K562 (cell line): ENCODE measurements at regions not wholly inside any gene's neighbourhood (a gene's known extent, or its start where the extent isn't known, plus 50 kb on each side); places are given as distances from the start of the nearest gene placed in this dataset.

ENCODE experiments used
- ATAC-seq: fragments of 200-7000 bp; cut with Tn5 transposase; 3 replicates; pipeline ENCODE4 v1.9.1; 2020; ENCODE audit warnings: moderate library complexity
- BruUV-seq: library from RNA; stranded (reverse); fragments of 400-500 nt; replicated peaks from 2 replicates; lab custom pipeline; 2021; lab: Mats Ljungman, UMichigan
- CTCF ChIA-PET: fragments of 300-600 bp; formaldehyde crosslinking; extraction: SDS; loops from one replicate; lab custom pipeline; 2021; ENCODE audit warnings: low intra/inter-chr PET ratio; lab: Yijun Ruan, JAX
- POLR2A ChIA-PET: fragments of 300-600, 350-650 bp; sonication (Branson Sonifier 250); formaldehyde crosslinking; extraction: SDS; loops from one replicate; lab custom pipeline; 2021; ENCODE audit warnings: antibody characterized with exemption, inconsistent platforms; lab: Yijun Ruan, JAX
- DNase-seq, 4 experiments: peaks; one replicate each; pipeline versions ENCODE4 v3.0.0 to v3.0.0-alpha.2; 2011 to 2018; ENCODE audit warnings: low spot score in 3 of 4, mixed read lengths in 3 of 4; ENCODE audit errors: extremely low read depth in 1 of 4
- FAIRE-seq: peaks from 2 replicates; lab custom pipeline; 2011; peaks lifted over from hg19 to GRCh38; lab: Jason Lieb, UNC
- H2AFZ ChIP-seq: 2 replicates; pipeline ENCODE4 v1.6.0; 2011; ENCODE audit warnings: low read depth, low read length, control low read depth, inconsistent platforms
- H3K27ac ChIP-seq: fragments of 200-600 bp; 3 replicates; pipeline ENCODE4 v1.8.0; 2011; ENCODE audit warnings: low read depth, mild to moderate bottlenecking, control low read depth, inconsistent platforms, low read length, moderate library complexity, mixed read lengths; ENCODE audit errors: extremely low read depth
- H3K27me3 ChIP-seq, 2 experiments: fragments of 300-600 bp in 1 of 2; 2 replicates in 1 of 2; 3 replicates in 1 of 2; pipeline versions ENCODE4 v1.6.0 to v1.8.0; 2011; ENCODE audit warnings: inconsistent platforms in 2 of 2, low read length in 2 of 2, mild to moderate bottlenecking in 1 of 2, mixed read lengths in 1 of 2, moderate library complexity in 1 of 2; ENCODE audit not compliant: control insufficient read depth in 2 of 2, insufficient read depth in 2 of 2
- H3K36me3 ChIP-seq: fragments of 300-600 bp; 3 replicates; pipeline ENCODE4 v1.8.0; 2011; ENCODE audit warnings: mild to moderate bottlenecking, low read length, inconsistent platforms; ENCODE audit not compliant: control insufficient read depth, insufficient read depth
- H3K4me1 ChIP-seq, 2 experiments: fragments of 200-600 bp in 1 of 2; replicated peaks in 1 of 2; 2 replicates in 1 of 2; 3 replicates in 1 of 2; pipeline versions ENCODE4 v1.5.1 to v1.8.0; 2011; ENCODE audit warnings: inconsistent platforms in 2 of 2, low read length in 2 of 2, mild to moderate bottlenecking in 1 of 2, mixed read lengths in 1 of 2, moderate library complexity in 1 of 2; ENCODE audit not compliant: control insufficient read depth in 2 of 2, insufficient read depth in 2 of 2
- H3K4me2 ChIP-seq: 2 replicates; pipeline ENCODE4 v1.6.1; 2011; ENCODE audit warnings: low read length, control low read depth, inconsistent platforms, mixed read lengths; ENCODE audit not compliant: insufficient read depth
- H3K4me3 ChIP-seq: fragments of 200-600 bp; sonication (generic), shearing (Covaris generic); 2 replicates; pipeline ENCODE4 v1.5.1; 2016; ENCODE audit warnings: control low read depth, inconsistent platforms
- H3K79me2 ChIP-seq: fragments of 200-600 bp; 3 replicates; pipeline ENCODE4 v1.8.0; 2011; ENCODE audit warnings: low read length, inconsistent platforms; ENCODE audit not compliant: control insufficient read depth, insufficient read depth
- H3K9ac ChIP-seq, 2 experiments: 2 replicates each; pipeline versions ENCODE4 v1.6.0 to v1.6.1; 2011; ENCODE audit warnings: low read depth in 2 of 2, low read length in 2 of 2, control low read depth in 1 of 2, inconsistent platforms in 1 of 2, mild to moderate bottlenecking in 1 of 2, mixed read lengths in 1 of 2; ENCODE audit not compliant: insufficient read depth in 1 of 2
- H3K9me1 ChIP-seq: one replicate; pipeline ENCODE4 v1.6.0; 2011; ENCODE audit warnings: inconsistent platforms, mild to moderate bottlenecking, low read length, moderate library complexity; ENCODE audit not compliant: control insufficient read depth, insufficient read depth
- H3K9me3 ChIP-seq: replicated peaks from 2 replicates; pipeline ENCODE4 v1.5.1; 2011; ENCODE audit warnings: low read depth, low read length, inconsistent platforms; ENCODE audit not compliant: control insufficient read depth, insufficient read depth
- H4K20me1 ChIP-seq: replicated peaks from 2 replicates; pipeline ENCODE4 v1.6.1; 2011; ENCODE audit warnings: low read length, inconsistent platforms, mixed read lengths; ENCODE audit not compliant: control insufficient read depth, insufficient read depth
- CBX8 ChIP-seq: fragments of 200-600 bp; sonication (generic); IDR thresholded peaks from 2 replicates; pipeline ENCODE4 v1.6.1; 2012; ENCODE audit warnings: borderline replicate concordance, mixed run types, low read depth, mild to moderate bottlenecking, moderate library complexity, mixed read lengths, low read length, control low read depth, inconsistent platforms; ENCODE audit not compliant: poor library complexity, severe bottlenecking; ENCODE audit errors: extremely low read depth
- IRF1 ChIP-seq: sonication (generic); formaldehyde crosslinking; IDR thresholded peaks from 2 replicates; pipeline ENCODE4 v1.8.0; 2022; ENCODE audit warnings: missing genetic modification reagents, mild to moderate bottlenecking, borderline replicate concordance
- MBD2 ChIP-seq: sonication (generic); IDR thresholded peaks from 2 replicates; pipeline ENCODE4 v1.6.1; 2016; ENCODE audit warnings: low read depth, borderline replicate concordance
- RB1 ChIP-seq: fragments of 450-650 bp; IDR thresholded peaks from 2 replicates; pipeline ENCODE4 v1.6.1; 2017; ENCODE audit warnings: low read depth, mild to moderate bottlenecking
- TAF15 ChIP-seq: fragments of 200-400 bp; formaldehyde crosslinking; IDR thresholded peaks from 2 replicates; pipeline ENCODE4 v1.6.1; 2017; ENCODE audit warnings: mild to moderate bottlenecking, low read depth, low read length, moderate library complexity
- XRCC3 ChIP-seq: fragments of 450-650 bp; IDR thresholded peaks from 2 replicates; pipeline ENCODE4 v1.6.1; 2017; ENCODE audit warnings: mild to moderate bottlenecking, moderate library complexity
- WGBS: fragments of 100-300 bp; shearing (Covaris generic); methylation state at CpG from one replicate; pipeline ENCODE4 v1.1.6; 2016; ENCODE audit warnings: low coverage, mixed read lengths; ENCODE audit not compliant: insufficient coverage; ENCODE audit errors: missing lambda C conversion rate; 5-methylcytosine and 5-hydroxymethylcytosine counted together
- in situ Hi-C: fragments of 300-500 bp; cut with MboI; formaldehyde crosslinking; loops from 4 replicates; pipeline ENCODE4 v1.15.0; 2018; ENCODE audit warnings: inconsistent platforms, mixed read lengths
- intact Hi-C: fragments of 100-400 bp; cut with micrococcal nuclease; formaldehyde crosslinking; loops from 2 replicates; pipeline ENCODE4 v1.14.2; 2022
- TF ChIP-seq, protein P1 (sequence below): sonication (generic); formaldehyde crosslinking; IDR thresholded peaks from 2 replicates; pipeline ENCODE4 v1.8.0; 2022; ENCODE audit warnings: mild to moderate bottlenecking, missing genetic modification reagents
- TF ChIP-seq, protein P2 (sequence below): fragments of 450-650 bp; IDR thresholded peaks from 2 replicates; pipeline ENCODE4 v1.6.1; 2016; ENCODE audit warnings: missing biosample characterization, missing genetic modification characterization

- TF ChIP-seq MBD2 = no peak
- TF ChIP-seq, all 486 proteins: peak for 0
- no peak overlapping the region for H3K27ac ChIP-seq
- H3K4me1 ChIP-seq = no peaks in the 10 kb centered on the region
- H3K9ac ChIP-seq = no peak overlapping the region
- H3K79me2 ChIP-seq = no peaks in the 10 kb centered on the region
- H3K4me3 ChIP-seq = no peak overlapping the region
- no peaks in the 10 kb centered on the region for H3K36me3 ChIP-seq
- in situ Hi-C loops = no loop called here
- DNase-seq = no peak
- no peak for ATAC-seq
- no TSS peak for BruUV-seq
- intact Hi-C loops = no loop called here
- no peaks in the 10 kb centered on the region for H4K20me1 ChIP-seq
- no peak overlapping the region for H3K4me2 ChIP-seq
- WGBS = 2% methylated on average over 5 of the region's 5 CpGs
- no peaks in the 10 kb centered on the region; a peak in 1 of 5 replicates for H3K27me3 ChIP-seq
- H3K9me1 ChIP-seq = no peaks in the 10 kb centered on the region
- ChIA-PET POLR2A (no interaction called here), CTCF (no interaction called here)
- no peak overlapping the region for H2AFZ ChIP-seq
- FAIRE-seq = no peak
- no peaks in the 10 kb centered on the region for H3K9me3 ChIP-seq
Observed at GRCh38 chr7:68472688-68473087, 1125.6 kb upstream of the AUTS2 start.

- Histone ChIP-seq H4K20me1 (no peaks in the 10 kb centered on the region), H3K4me3 (no peak overlapping the region), H3K9me1 (no peaks in the 10 kb centered on the region), H3K4me1 (no peaks in the 10 kb centered on the region), H3K9me3 (no peaks in the 10 kb centered on the region), H3K4me2 (no peak overlapping the region), H2AFZ (no peak overlapping the region), H3K27ac (no peak overlapping the region), H3K9ac (no peak overlapping the region)
- DNase-seq = no peak
- in situ Hi-C loops = no loop called here
- POLR2A ChIA-PET = interaction anchor here (0.8 kb wide), 1 partner anchor 427 kb away, joined by 3 read pairs; no protein-coding TSS in a partner anchor
- 0% methylated on average over 5 of the region's 5 CpGs for WGBS
- no peak for FAIRE-seq
- TF ChIP-seq, protein P1, sequence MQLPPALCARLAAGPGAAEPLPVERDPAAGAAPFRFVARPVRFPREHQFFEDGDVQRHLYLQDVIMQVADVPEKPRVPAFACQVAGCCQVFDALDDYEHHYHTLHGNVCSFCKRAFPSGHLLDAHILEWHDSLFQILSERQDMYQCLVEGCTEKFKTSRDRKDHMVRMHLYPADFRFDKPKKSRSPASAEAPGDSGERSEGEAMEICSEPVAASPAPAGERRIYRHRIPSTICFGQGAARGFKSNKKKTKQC (CRISPR knock-in tag) = no peak
- no peak for TF ChIP-seq TAF15
- TF ChIP-seq, protein P2, sequence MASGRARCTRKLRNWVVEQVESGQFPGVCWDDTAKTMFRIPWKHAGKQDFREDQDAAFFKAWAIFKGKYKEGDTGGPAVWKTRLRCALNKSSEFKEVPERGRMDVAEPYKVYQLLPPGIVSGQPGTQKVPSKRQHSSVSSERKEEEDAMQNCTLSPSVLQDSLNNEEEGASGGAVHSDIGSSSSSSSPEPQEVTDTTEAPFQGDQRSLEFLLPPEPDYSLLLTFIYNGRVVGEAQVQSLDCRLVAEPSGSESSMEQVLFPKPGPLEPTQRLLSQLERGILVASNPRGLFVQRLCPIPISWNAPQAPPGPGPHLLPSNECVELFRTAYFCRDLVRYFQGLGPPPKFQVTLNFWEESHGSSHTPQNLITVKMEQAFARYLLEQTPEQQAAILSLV (tag) = no peak
- TF ChIP-seq CBX8 = no peak
- TF ChIP-seq XRCC3 = no peak
- TF ChIP-seq IRF1 (CRISPR knock-in tag) = no peak
- no peak for TF ChIP-seq RB1
- TF ChIP-seq, all 486 proteins: peak for 0
- intact Hi-C loops = no loop called here
- Histone ChIP-seq H3K79me2 (no peaks in the 10 kb centered on the region), H3K36me3 (no peaks in the 10 kb centered on the region), H3K27me3 (no peaks in the 10 kb centered on the region; a peak in 1 of 5 replicates)
- CTCF ChIA-PET = no interaction called here
- no TSS peak for BruUV-seq
- no peak for ATAC-seq
Observed at GRCh38 chr7:68474661-68475216, 1123.5 kb upstream of the AUTS2 start.
